H7 (cell line): ENCODE measurements at regions not wholly inside any gene's neighbourhood (a gene's known extent, or its start where the extent isn't known, plus 50 kb on each side); places are given as distances from the start of the nearest gene placed in this dataset.
A peak's percentile ranks its signal among the peaks of the same experiment; 100 is the strongest.

ENCODE experiments used
- DNase-seq: peaks from one replicate; pipeline ENCODE4 v3.0.0; 2012
- H3K27me3 ChIP-seq: 2 replicates; pipeline ENCODE4 v1.6.0; 2011; ENCODE audit warnings: mild to moderate bottlenecking, low read length; ENCODE audit not compliant: control insufficient read depth, insufficient read depth
- H3K36me3 ChIP-seq: replicated peaks from 2 replicates; pipeline ENCODE4 v1.5.1; 2011; ENCODE audit warnings: low read length; ENCODE audit not compliant: control insufficient read depth, insufficient read depth
- H3K4me3 ChIP-seq: 2 replicates; pipeline ENCODE4 v1.5.1; 2011; ENCODE audit warnings: low read depth, mild to moderate bottlenecking, control low read depth, low read length, moderate library complexity; ENCODE audit not compliant: insufficient read depth

GRCh38 chr15:25947323-25948314, 84.5 kb upstream of the ATP10A start:
- Histone ChIP-seq H3K36me3 (no peaks in the 10 kb centered on the region), H3K27me3 (no peaks in the 10 kb centered on the region), H3K4me3 (no peak overlapping the region)
- DNase-seq: peak; percentile 55

DNA sequence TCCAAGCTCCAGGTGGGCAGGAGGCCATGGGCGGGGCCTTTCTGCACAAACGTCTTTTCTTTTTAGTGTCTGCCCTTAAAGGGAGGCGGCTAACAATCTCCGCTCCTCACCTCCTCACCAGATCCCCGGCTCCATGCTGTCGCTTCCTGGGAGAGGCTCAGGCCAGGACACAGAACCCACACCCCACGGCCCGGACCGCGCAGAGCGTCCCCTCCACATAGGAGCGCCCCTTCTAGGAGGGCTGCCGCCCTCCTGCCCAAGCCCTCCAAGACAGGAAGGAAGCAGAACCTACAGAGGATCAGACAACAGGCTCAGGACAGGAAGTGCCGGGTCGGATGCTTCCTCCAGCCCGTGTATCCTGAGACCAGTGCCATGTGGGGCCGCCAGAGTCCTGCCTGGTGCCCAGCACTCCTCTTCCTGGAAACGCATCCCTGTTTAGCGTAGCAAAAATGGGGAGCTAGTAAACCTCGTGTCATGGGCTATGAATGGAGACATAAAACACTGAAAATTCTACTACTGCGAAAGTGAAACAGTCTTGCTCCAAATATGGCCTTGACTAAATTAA, 83.2 kb upstream of the ATP10A start:
- DNase-seq: peak; percentile 53
- no peaks in the 10 kb centered on the region for H3K27me3 ChIP-seq
- no peaks in the 10 kb centered on the region for H3K36me3 ChIP-seq
- no peak overlapping the region for H3K4me3 ChIP-seq

- Histone ChIP-seq H3K4me3 (no peak overlapping the region), H3K36me3 (no peaks in the 10 kb centered on the region), H3K27me3 (no peaks in the 10 kb centered on the region)
- DNase-seq: peak; percentile 49
These were observed 81.3 kb upstream of the ATP10A start for GRCh38 chr15:25944386-25944785.

DNA sequence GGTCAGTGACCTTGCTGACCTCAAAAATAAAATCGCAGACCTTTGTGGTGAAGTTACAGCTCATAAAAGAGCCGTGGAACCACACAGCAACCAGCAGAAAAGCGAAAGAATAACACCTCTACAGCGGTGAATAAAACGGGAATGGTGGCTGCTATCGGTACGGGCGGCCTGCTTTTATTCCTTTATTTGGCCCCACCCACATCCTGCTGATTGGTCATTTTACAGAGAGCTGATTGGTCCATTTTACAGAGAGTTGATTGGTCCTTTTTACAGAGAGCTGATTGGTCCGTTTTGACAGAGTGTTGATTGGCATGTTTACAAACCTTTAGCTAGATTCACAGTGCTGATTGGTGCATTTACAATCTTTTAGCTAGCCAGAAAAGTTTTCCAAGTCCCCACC, 80.7 kb upstream of the ATP10A start:
- H3K36me3 ChIP-seq: no peaks in the 10 kb centered on the region
- no peaks in the 10 kb centered on the region for H3K27me3 ChIP-seq
- no peak for DNase-seq
- no peak overlapping the region for H3K4me3 ChIP-seq

- Histone ChIP-seq H3K27me3 (no peaks in the 10 kb centered on the region), H3K36me3 (no peaks in the 10 kb centered on the region), H3K4me3 (no peak overlapping the region)
- DNase-seq: no peak
These were observed 76.0 kb upstream of the ATP10A start for GRCh38 chr15:25939122-25939521.

GRCh38 chr15:25937796-25938195, 74.7 kb upstream of the ATP10A start:
- Histone ChIP-seq H3K27me3 (no peaks in the 10 kb centered on the region), H3K4me3 (no peak overlapping the region), H3K36me3 (no peaks in the 10 kb centered on the region)
- no peak for DNase-seq

GRCh38 chr15:25936004-25936403, 72.9 kb upstream of the ATP10A start:
- DNase-seq: no peak
- Histone ChIP-seq H3K36me3 (no peaks in the 10 kb centered on the region), H3K27me3 (no peaks in the 10 kb centered on the region), H3K4me3 (no peak overlapping the region)

DNA sequence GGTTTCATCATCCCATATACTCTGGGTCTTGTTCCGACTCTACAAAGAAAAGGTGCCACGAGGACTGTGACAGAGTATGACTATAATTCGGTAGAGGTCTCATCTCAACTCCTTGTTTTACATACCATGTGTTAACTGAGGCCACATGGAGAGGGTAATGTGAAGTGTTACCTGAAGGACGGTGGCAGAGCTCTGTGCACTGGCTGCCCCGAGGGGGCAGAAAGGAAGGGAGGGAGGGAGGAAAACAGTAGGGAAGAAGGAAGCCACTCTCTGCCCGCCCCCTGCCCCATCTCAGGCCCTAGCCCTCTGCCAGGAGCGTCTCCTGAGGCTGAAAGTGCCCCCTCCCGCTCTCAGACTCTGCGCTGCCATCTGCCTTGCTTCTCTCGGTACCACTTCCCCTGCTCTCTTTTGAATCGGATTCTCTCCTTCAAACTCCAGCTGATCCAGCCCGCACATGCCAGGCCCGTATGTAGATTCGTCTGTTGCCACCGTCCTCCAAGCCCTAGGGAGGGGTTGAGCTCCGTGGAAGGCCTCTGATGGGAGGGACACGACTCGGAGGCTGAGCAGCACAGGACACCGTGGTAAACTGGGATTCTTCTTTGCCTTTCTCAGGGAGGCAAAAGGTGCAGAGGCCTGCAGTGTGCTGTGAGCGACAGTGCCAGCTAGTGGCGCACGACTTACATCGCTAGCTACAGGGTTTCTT, 70.5 kb upstream of the ATP10A start:
- H3K4me3 ChIP-seq: 0 out of 2 replicates have a peak overlapping the region, but pooled peaks have one; percentile 12

GRCh38 chr15:25932696-25933095, 69.6 kb upstream of the ATP10A start:
- no peaks in the 10 kb centered on the region for H3K27me3 ChIP-seq
- H3K4me3 ChIP-seq: no peak overlapping the region
- peak; percentile 16 for DNase-seq
- no peaks in the 10 kb centered on the region for H3K36me3 ChIP-seq

More for the DNA sequence above, 70.5 kb upstream of the ATP10A start:
- peak; percentile 78 for DNase-seq
- H3K27me3 ChIP-seq: no peaks in the 10 kb centered on the region
- H3K36me3 ChIP-seq: no peaks in the 10 kb centered on the region

- DNase-seq: no peak
- no peaks in the 10 kb centered on the region for H3K36me3 ChIP-seq
- no peak overlapping the region for H3K4me3 ChIP-seq
- H3K27me3 ChIP-seq: no peaks in the 10 kb centered on the region
These were observed 68.7 kb upstream of the ATP10A start for GRCh38 chr15:25931851-25932250.

DNA sequence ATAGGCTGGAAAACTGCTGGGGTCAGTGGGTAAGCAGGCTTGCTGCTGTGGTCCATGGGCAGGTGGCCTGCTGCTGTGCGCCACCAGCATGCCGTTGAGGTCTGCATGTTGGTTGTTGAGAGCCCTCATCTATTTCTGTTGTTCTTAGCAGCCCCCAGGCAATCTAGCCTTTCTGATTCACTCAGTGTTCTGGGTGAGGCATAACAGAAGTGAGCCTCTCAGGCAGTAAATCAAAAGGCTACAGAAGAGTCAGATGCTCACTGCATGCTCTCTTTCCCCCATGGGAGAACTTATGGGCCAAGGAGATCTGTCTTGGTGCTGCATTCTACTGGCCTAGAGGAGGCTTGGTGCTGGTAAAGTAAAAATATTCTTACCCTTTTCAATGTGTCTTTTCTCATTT, 67.8 kb upstream of the ATP10A start:
- Histone ChIP-seq H3K4me3 (no peak overlapping the region), H3K36me3 (no peaks in the 10 kb centered on the region), H3K27me3 (no peaks in the 10 kb centered on the region)
- DNase-seq: no peak
